IMR-90 (cell line): ENCODE measurements at regions not wholly inside any gene's neighbourhood (a gene's known extent, or its start where the extent isn't known, plus 50 kb on each side); places are given as distances from the start of the nearest gene placed in this dataset.

Source experiments
- BHLHE40 ChIP-seq: fragments of 150-350 bp; IDR thresholded peaks from 2 replicates; pipeline ENCODE4 v1.6.1; 2016; ENCODE audit warnings: mild to moderate bottlenecking, low read depth, low read length
- MAFK ChIP-seq: IDR thresholded peaks from 2 replicates; pipeline ENCODE4 v1.6.1; 2012; ENCODE audit warnings: low read depth, low read length, improper control_type of control experiment
- MAZ ChIP-seq: IDR thresholded peaks from 2 replicates; pipeline ENCODE4 v1.6.1; 2012; ENCODE audit warnings: low read depth, mild to moderate bottlenecking, low read length, improper control_type of control experiment, moderate library complexity, borderline replicate concordance
- NFE2L2 ChIP-seq: fragments of 150-350 bp; IDR thresholded peaks from 2 replicates; pipeline ENCODE4 v1.6.1; 2016; ENCODE audit warnings: low read depth, mild to moderate bottlenecking, low read length
- POLR2A ChIP-seq: IDR thresholded peaks from 2 replicates; pipeline ENCODE4 v1.6.1; 2012; ENCODE audit warnings: mild to moderate bottlenecking, low read depth, low read length
- RAD21 ChIP-seq: IDR thresholded peaks from 2 replicates; pipeline ENCODE4 v1.6.1; 2012; ENCODE audit warnings: low read length, improper control_type of control experiment
- RCOR1 ChIP-seq: IDR thresholded peaks from 2 replicates; pipeline ENCODE4 v1.6.1; 2012; ENCODE audit warnings: mild to moderate bottlenecking, low read length, improper control_type of control experiment; ENCODE audit not compliant: insufficient replicate concordance
- RFX5 ChIP-seq: IDR thresholded peaks from 2 replicates; pipeline ENCODE4 v1.8.0; 2012; ENCODE audit warnings: low read depth, mild to moderate bottlenecking, low read length, moderate library complexity
- TF ChIP-seq, protein P1 (sequence below): conservative IDR thresholded peaks from 2 replicates; pipeline ENCODE4 v1.5.1; 2012; ENCODE audit warnings: mild to moderate bottlenecking, low read depth, low read length, improper control_type of control experiment
- TF ChIP-seq, protein P2 (sequence below): fragments of 150-350 bp; IDR thresholded peaks from 2 replicates; pipeline ENCODE4 v1.6.1; 2017; ENCODE audit warnings: mild to moderate bottlenecking, antibody characterized with exemption, low read length, low read depth

DNA sequence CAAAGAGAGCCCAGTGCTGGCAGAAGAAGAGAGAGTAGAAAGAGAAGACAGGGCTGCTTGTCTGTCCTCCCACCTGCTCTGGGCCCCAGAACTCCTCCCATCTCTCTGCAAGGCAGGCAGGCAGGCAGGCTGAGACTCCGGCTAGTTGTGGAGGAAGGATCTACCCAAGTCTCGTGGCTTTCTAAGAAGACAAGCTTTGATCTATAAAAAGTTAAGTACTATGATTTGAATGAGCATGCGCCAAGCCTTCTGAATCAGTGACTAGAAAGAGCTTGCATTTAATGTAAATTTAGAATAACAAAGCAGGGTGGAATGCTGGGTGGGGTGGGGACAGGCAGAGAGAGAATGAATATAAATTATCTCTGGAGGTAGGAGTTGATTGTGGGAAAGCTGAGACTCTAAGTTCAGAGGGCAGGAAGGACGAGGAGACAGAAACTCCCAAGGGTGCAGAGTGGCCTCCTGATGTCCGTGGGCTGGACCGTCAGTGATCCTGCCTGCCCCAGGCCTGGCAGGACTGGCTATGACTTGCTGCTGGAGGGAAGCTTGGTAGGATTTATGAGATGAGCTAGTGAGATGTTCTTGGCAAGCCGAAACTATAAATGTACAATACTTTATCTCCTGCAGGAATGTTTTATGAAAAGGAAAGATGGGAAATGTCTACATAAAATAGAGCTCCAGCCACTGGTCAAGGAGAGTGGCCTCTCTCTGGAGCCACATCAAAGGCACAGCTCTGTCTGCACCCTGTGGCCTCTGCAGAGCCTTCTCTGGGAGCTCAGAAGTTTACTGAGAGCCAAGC, 447.5 kb downstream of the TNS1 start:
- TF ChIP-seq POLR2A (no peak), BHLHE40 (no peak), RCOR1 (no peak), RAD21 (no peak), MAZ (no peak), RFX5 (no peak), NFE2L2 (no peak), MAFK (no peak)
- TF ChIP-seq, protein P1, sequence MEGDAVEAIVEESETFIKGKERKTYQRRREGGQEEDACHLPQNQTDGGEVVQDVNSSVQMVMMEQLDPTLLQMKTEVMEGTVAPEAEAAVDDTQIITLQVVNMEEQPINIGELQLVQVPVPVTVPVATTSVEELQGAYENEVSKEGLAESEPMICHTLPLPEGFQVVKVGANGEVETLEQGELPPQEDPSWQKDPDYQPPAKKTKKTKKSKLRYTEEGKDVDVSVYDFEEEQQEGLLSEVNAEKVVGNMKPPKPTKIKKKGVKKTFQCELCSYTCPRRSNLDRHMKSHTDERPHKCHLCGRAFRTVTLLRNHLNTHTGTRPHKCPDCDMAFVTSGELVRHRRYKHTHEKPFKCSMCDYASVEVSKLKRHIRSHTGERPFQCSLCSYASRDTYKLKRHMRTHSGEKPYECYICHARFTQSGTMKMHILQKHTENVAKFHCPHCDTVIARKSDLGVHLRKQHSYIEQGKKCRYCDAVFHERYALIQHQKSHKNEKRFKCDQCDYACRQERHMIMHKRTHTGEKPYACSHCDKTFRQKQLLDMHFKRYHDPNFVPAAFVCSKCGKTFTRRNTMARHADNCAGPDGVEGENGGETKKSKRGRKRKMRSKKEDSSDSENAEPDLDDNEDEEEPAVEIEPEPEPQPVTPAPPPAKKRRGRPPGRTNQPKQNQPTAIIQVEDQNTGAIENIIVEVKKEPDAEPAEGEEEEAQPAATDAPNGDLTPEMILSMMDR: no peak
- TF ChIP-seq, protein P2, sequence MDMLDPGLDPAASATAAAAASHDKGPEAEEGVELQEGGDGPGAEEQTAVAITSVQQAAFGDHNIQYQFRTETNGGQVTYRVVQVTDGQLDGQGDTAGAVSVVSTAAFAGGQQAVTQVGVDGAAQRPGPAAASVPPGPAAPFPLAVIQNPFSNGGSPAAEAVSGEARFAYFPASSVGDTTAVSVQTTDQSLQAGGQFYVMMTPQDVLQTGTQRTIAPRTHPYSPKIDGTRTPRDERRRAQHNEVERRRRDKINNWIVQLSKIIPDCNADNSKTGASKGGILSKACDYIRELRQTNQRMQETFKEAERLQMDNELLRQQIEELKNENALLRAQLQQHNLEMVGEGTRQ: no peak
